Globus pallidus (tissue), 1 donor: ENCODE measurements at regions not wholly inside any gene's neighbourhood (a gene's known extent, or its start where the extent isn't known, plus 50 kb on each side); places are given as distances from the start of the nearest gene placed in this dataset.

ENCODE experiments used
- DNase-seq: peaks from one replicate; pipeline ENCODE4 v3.0.0-alpha.2; 2015; ENCODE audit warnings: low spot score

GRCh38 chr1:30331415-30332065 is 391.8 kb downstream of the MATN1 start:
- no peak for DNase-seq

- DNase-seq = no peak
Observed at GRCh38 chr1:30330644-30331043, 392.7 kb downstream of the MATN1 start.

GRCh38 chr1:30329802-30330557 is 393.4 kb downstream of the MATN1 start:
- DNase-seq = no peak

- DNase-seq = no peak
Observed at GRCh38 chr1:30329263-30329753, 394.1 kb downstream of the MATN1 start.

GRCh38 chr1:30328401-30329262 is 394.8 kb downstream of the MATN1 start:
- DNase-seq = no peak

GRCh38 chr1:30328100-30328370 is 395.4 kb downstream of the MATN1 start:
- DNase-seq = no peak

GRCh38 chr1:30327370-30328099 is 395.9 kb downstream of the MATN1 start:
- DNase-seq = no peak

- no peak for DNase-seq
Observed at GRCh38 chr1:30325999-30326398, 397.4 kb downstream of the MATN1 start.

- DNase-seq = no peak
Observed at GRCh38 chr1:30325085-30325935, 398.1 kb downstream of the MATN1 start.

- DNase-seq = no peak
Observed at GRCh38 chr1:30324251-30325084, 398.9 kb downstream of the MATN1 start.

- DNase-seq = no peak
Observed at GRCh38 chr1:30323841-30324240, 399.5 kb downstream of the MATN1 start.

GRCh38 chr1:30323352-30323751 is 400.0 kb downstream of the MATN1 start:
- no peak for DNase-seq

- no peak for DNase-seq
Observed at GRCh38 chr1:30322859-30323257, 400.5 kb downstream of the MATN1 start.

GRCh38 chr1:30321996-30322858 is 401.2 kb downstream of the MATN1 start:
- no peak for DNase-seq

- no peak for DNase-seq
Observed at GRCh38 chr1:30321246-30321910, 402.0 kb downstream of the MATN1 start.

- DNase-seq = no peak
Observed at GRCh38 chr1:30320581-30320890, 402.8 kb downstream of the MATN1 start.

GRCh38 chr1:30319765-30320580 is 403.4 kb downstream of the MATN1 start:
- no peak for DNase-seq
